ENCODE measurements at regions not wholly inside any gene's neighbourhood (a gene's known extent, or its start where the extent isn't known, plus 50 kb on each side); places are given as distances from the start of the nearest gene placed in this dataset.

DNA sequence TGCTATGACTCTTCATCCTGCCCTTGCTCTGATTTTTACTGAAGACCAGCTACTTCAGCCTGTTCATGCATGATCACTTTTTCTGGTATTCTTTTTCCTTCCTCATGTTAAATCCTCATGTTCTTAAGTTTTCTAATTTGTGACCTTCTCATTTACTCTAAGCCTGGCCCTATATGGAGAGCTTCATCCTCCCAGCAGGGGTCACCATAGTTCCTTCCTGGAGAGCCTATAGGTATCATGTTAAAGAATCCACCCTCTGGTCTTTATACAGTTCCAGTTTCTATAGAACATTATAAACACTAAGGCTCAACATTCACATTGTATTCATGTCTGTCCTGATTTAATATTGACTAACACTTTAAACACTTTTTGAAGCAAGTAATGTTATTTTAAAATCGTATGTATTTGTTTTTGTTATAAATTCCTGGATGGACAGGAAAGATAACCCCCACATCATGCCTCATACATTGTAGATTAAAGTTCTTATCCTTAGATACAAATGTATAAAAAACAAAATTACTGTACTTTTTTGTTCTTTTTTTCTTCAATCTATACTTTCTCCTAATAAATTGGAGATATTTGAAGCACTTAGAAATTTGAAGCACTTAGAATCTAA lies 53.8 kb upstream of the OTUD4 start:
- DNase-seq (ENCODE audit: low spot score): peak; percentile 47

- DNase-seq (ENCODE audit: low spot score): peak; percentile 35
Observed at GRCh38 chr4:145231906-145232700, 51.7 kb upstream of the OTUD4 start.

DNA sequence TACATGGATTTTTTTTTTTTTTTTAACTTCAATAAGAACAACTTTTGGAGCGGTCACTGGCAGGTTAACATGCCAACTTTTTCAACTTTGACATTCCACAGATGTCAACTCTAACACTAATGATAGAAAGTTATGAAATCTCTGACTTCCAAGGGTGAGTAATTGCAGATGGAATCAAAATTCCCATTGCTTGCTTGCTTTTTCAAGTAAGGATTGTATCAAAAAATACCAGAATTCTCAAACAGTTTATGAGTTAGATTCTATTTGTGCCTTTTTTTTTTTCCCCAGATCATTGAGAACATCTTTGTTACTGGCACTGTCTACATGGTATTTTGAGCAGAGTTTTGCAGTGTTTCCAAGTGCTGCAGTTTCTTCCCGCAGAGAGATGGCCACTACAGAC lies 50.3 kb upstream of the OTUD4 start:
- DNase-seq (ENCODE audit: low spot score): peak; percentile 57

All from AG20443 (cell line).